IPS DF 6.9 (cell line): ENCODE measurements at regions not wholly inside any gene's neighbourhood (a gene's known extent, or its start where the extent isn't known, plus 50 kb on each side); places are given as distances from the start of the nearest gene placed in this dataset.

Experiments used
- DNase-seq: peaks from one replicate; pipeline ENCODE4 v3.0.0-alpha.2; 2013; ENCODE audit warnings: low read depth, low spot score
- H3K27ac ChIP-seq: one replicate; pipeline ENCODE4 v1.5.1; 2013; ENCODE audit warnings: low read length, control low read depth
- H3K27me3 ChIP-seq: 2 replicates; pipeline ENCODE4 v1.6.1; 2013; ENCODE audit warnings: mild to moderate bottlenecking, low read length; ENCODE audit not compliant: control insufficient read depth, insufficient read depth
- H3K36me3 ChIP-seq: 2 replicates; pipeline ENCODE4 v1.6.1; 2013; ENCODE audit warnings: low read length; ENCODE audit not compliant: control insufficient read depth, insufficient read depth
- H3K4me1 ChIP-seq: 2 replicates; pipeline ENCODE4 v1.6.1; 2013; ENCODE audit warnings: low read length; ENCODE audit not compliant: control insufficient read depth, insufficient read depth
- H3K4me3 ChIP-seq: 2 replicates; pipeline ENCODE4 v1.5.1; 2013; ENCODE audit warnings: mild to moderate bottlenecking, low read length
- H3K9me3 ChIP-seq: 2 replicates; pipeline ENCODE4 v1.6.1; 2013; ENCODE audit warnings: low read length, inconsistent platforms; ENCODE audit not compliant: control insufficient read depth, insufficient read depth
- WGBS: extraction: QIAGEN DNeasy Blood & Tissue Kit; methylation state at CpG from one replicate; pipeline ENCODE4 v1.1.7; 2013; ENCODE audit warnings: mixed read lengths, missing lambda C conversion rate; ENCODE audit not compliant: insufficient read length, insufficient coverage; 5-methylcytosine and 5-hydroxymethylcytosine counted together

DNA sequence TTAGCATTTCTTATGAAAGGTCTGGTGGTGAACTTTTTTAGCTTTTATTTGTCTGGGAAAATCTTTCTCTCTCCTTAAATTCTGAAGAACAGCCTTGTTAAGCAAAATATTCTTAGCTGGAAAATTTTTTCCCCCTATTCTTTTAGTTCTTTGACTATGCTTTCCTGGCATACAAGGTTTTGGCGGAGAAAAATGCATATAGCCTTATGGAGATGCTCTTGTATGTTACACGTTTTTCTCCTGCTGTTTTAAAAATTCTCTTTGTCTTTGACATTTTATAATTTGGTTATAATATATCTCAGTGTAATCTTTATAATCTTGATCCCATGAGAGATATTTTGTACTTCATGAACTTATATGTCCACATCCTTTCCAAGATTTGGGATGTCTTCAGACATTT, 1190.4 kb upstream of the ZEB2 start:
- Histone ChIP-seq H3K4me3 (no peak overlapping the region), H3K9me3 (no peaks in the 10 kb centered on the region), H3K27ac (no peak overlapping the region), H3K4me1 (no peaks in the 10 kb centered on the region), H3K36me3 (no peaks in the 10 kb centered on the region), H3K27me3 (no peaks in the 10 kb centered on the region)
- DNase-seq: no peak
- WGBS: no CpG with 5 or more reads among the region's 2 CpGs

DNA sequence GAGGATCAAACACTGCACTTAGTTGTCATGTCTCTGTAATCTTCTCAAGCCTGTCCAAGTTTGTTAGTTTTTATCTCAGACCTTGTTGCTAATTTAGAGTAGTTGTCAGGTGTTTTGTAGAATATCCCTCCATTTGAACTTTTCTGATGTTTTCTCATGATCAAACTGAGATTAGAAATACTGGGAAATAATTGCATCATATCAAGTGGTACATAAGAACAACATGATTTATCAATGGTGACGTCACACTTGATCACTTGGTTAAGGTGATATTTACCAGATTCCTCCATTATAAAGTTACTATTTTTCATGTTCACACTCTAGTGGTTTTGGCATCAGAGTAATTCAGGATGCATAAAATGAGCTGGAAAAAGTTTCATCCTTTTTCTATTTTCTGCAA, 1182.4 kb upstream of the ZEB2 start:
- H3K4me1 ChIP-seq: no peaks in the 10 kb centered on the region
- no peaks in the 10 kb centered on the region for H3K36me3 ChIP-seq
- no CpG with 5 or more reads among the region's 1 CpG for WGBS
- H3K9me3 ChIP-seq: no peaks in the 10 kb centered on the region
- no peaks in the 10 kb centered on the region for H3K27me3 ChIP-seq
- no peak overlapping the region for H3K4me3 ChIP-seq
- DNase-seq: no peak
- H3K27ac ChIP-seq: no peak overlapping the region

DNA sequence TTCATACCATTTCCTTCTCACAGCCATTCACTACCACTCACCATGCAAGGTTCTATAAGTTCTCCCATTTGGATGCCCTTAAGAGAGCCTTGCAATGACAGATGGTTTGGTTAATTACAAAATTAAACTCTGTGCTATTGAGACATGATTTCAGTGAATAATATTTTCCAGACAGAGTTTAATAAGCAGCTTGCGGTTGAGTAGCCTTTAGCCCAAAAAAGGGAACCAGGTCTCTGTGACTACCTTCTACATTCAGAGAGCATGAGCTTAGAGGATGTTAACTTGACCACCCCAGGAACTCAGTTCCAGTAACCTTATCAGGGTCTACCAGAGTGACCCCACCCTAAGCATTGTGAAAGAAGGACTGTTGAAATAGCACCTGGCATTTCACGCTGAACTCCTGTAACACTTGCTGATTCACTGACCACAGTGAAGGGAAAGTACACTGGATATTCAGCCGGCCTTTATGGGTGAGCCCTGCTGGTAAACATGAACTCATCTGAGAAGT, 1173.1 kb upstream of the ZEB2 start:
- DNase-seq: no peak
- no peak overlapping the region for H3K4me3 ChIP-seq
- H3K27ac ChIP-seq: no peak overlapping the region
- no CpG with 5 or more reads among the region's 3 CpGs for WGBS
- H3K27me3 ChIP-seq: no peaks in the 10 kb centered on the region
- no peaks in the 10 kb centered on the region for H3K4me1 ChIP-seq
- H3K9me3 ChIP-seq: no peaks in the 10 kb centered on the region
- H3K36me3 ChIP-seq: no peaks in the 10 kb centered on the region

DNA sequence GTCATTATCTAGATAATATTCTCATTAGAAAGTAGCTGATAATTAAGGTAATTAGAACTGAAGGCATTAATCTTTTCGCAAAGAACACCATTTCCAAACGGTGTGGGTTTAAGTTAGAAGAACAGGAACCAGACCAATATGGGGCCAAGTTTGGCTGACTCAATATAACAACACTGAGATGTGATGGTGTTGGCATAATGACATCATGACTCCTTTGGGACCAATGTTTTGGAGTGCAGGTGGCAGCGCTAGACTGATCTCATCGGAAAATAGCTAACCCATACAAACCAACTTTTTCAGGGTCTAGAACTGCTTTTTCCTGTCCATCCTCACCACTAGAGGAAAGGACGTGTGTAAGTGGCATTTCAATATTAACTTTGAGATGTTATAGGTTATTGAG, 1171.7 kb upstream of the ZEB2 start:
- Histone ChIP-seq H3K4me3 (no peak overlapping the region), H3K36me3 (no peaks in the 10 kb centered on the region), H3K4me1 (no peaks in the 10 kb centered on the region), H3K27ac (no peak overlapping the region), H3K9me3 (no peaks in the 10 kb centered on the region), H3K27me3 (no peaks in the 10 kb centered on the region)
- no peak for DNase-seq
- no CpG with 5 or more reads among the region's 5 CpGs for WGBS

DNA sequence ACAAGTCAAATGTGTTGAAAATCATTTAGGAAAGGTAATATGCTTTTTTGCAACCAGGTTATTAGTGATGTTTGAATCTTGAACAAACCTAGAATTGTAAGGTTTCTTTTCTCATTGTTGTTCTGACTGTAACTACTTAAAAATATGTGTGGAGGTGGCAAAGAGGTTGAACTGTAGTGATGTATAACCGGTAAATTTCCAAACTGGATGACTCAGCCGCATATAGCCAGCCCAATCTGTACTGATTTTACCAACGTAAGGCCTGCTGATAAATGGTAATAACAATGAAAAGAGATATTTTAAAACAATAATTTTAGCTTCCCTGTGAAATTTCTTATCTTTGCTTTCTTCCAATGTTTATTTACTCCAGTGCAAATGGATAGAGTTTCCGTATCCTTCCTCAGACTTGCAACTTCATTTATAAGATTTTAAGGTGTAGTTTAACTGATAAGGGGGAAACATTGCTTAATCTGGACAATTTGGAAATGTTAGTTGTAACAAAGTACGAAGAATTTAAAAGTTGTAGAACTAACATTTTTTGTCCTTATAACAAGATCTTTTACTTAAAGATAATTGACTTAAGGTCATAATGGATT, 1170.4 kb upstream of the ZEB2 start:
- Histone ChIP-seq H3K27ac (no peak overlapping the region), H3K36me3 (no peaks in the 10 kb centered on the region), H3K27me3 (no peaks in the 10 kb centered on the region), H3K4me1 (no peaks in the 10 kb centered on the region), H3K4me3 (no peak overlapping the region), H3K9me3 (no peaks in the 10 kb centered on the region)
- no CpG with 5 or more reads among the region's 5 CpGs for WGBS
- DNase-seq: no peak

DNA sequence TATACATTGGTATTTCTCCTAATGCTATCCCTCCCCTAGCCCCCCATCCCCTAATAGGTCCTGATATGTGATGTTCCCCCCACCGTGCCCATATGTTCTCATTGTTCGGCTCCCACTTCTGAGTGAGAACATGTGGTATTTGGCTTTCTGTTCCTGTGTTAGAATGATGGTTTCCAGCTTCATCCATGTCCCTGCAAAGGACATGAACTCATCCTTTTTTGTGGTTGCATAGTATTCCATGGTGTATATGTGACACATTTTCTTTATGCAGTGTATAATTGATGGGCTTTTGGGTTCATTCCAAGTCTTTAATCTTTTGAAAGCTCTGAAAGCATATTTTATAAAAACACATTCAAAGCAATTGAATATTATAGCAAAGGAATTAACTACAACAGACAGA, 1169.4 kb upstream of the ZEB2 start:
- no peak overlapping the region for H3K4me3 ChIP-seq
- H3K27me3 ChIP-seq: no peaks in the 10 kb centered on the region
- H3K36me3 ChIP-seq: no peaks in the 10 kb centered on the region
- DNase-seq: no peak
- WGBS: no CpG with 5 or more reads among the region's 2 CpGs
- no peaks in the 10 kb centered on the region for H3K9me3 ChIP-seq
- no peaks in the 10 kb centered on the region for H3K4me1 ChIP-seq
- no peak overlapping the region for H3K27ac ChIP-seq

DNA sequence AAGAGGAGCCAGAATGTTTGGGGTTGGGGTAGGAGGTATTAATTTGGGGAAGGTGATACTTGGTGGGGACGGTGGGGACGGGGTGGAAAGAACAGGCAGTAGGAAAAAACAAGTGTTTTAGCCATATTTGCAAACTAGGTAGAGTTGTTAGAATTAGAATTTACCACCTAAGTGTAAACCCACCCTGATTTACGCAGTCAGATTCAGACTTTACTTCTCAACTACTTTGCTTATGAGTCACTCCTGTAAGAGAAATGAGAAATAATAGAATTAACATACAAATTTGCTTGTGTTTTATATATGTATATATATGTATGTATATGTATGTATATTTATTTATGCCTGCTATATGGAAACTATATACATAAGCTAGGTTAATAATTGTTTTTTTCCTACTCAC, 1168.2 kb upstream of the ZEB2 start:
- no peaks in the 10 kb centered on the region for H3K4me1 ChIP-seq
- H3K9me3 ChIP-seq: no peaks in the 10 kb centered on the region
- no peak for DNase-seq
- H3K27me3 ChIP-seq: no peaks in the 10 kb centered on the region
- H3K4me3 ChIP-seq: no peak overlapping the region
- no peaks in the 10 kb centered on the region for H3K36me3 ChIP-seq
- H3K27ac ChIP-seq: no peak overlapping the region
- 100% methylated on average over 2 of the region's 3 CpGs for WGBS

DNA sequence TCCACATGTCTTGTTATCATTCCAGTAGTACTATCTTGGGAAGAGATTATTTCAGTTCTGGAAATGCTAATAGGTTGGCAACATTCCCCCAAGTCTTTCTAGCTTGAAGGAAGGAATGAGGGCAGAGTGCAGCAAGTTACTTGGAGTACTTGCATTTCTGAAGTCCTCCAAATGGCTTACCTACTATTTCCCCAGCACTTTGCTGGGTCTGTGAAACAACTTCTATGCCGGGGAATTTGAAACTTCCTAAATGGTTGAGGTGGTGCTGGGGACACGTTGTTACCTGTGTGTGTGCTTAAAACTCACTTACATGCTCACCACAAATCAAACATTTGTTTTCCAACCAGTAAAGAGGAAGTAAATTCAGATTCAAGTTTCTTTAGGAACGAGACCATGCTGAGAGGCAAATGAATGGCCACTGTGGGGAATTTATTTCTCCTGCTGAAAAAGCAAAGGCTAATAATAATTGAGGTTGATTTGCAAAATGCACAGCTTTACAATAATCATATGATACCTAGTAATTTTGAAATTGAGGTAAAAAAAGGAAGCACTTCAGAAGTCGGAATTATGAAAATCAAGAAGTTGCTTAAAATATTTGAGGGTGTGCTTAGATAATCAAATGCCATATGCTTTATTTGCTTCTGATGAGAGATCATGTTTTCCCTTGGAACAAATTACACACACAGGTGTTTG, 1167.7 kb upstream of the ZEB2 start:
- Histone ChIP-seq H3K4me1 (no peaks in the 10 kb centered on the region), H3K36me3 (no peaks in the 10 kb centered on the region), H3K27ac (no peak overlapping the region), H3K4me3 (no peak overlapping the region), H3K9me3 (no peaks in the 10 kb centered on the region), H3K27me3 (no peaks in the 10 kb centered on the region)
- DNase-seq: no peak
- no CpG with 5 or more reads among the region's 4 CpGs for WGBS

DNA sequence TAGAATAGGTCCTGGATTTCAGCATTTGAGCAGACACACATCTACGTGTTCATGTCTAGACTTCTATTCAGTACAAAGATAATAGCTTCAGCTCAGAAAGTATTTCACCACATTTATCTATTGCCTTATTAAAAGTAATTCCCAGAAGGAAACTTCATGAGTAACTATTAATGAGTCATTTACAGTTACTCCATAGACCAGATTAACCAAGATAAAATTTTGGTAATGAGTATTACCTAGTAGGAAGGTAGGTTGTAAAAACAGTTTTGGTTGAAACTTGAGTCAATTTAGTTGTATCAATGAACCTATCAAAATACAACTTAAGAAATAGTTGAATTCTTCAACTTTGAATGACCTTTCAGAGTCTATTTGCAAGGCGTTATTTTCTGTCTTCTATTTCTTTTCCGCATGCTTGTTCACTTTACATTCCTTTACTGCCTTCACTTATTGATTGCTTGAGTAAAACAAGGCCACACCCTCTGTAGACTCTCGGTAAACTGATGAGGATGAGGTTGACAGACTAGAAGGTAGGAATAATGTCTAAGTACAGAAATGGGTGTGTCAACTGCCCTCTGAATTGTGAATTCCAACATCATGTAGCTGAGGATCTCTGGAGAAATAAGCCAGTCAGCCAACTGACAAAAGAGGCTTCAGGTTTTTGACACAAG, 1165.6 kb upstream of the ZEB2 start:
- DNase-seq: no peak
- H3K9me3 ChIP-seq: no peaks in the 10 kb centered on the region
- H3K36me3 ChIP-seq: no peaks in the 10 kb centered on the region
- WGBS: no CpG with 5 or more reads among the region's 4 CpGs
- no peak overlapping the region for H3K4me3 ChIP-seq
- H3K27ac ChIP-seq: no peak overlapping the region
- H3K4me1 ChIP-seq: no peaks in the 10 kb centered on the region
- H3K27me3 ChIP-seq: no peaks in the 10 kb centered on the region

DNA sequence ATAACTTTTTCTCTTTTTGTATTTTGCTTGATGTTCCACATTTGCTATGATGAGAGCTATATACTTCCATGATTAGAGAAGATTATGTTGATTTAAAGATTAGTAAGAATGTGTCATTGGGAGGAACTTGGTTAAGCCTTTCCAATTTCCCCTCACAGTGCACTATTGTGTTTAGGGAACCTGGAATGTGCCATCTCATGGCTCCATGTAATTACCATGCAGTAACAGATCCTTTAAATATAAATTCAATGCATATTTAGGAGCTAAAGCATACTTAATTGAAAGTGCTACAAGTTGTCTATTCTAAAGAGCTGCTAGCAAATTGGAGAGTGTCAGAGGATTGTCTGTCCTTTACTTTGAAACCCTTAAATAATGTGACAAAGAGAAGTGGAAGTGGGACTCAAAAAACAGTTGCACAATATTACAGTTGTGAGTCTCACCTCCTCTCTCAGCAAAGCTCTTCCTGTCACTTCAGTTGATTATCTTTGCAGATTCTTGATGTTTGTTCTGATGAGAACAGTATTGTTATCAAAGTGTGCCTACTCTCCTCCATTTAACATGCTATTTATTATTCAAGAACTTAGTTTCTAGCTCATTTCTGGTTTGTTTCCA, 1162.7 kb upstream of the ZEB2 start:
- Histone ChIP-seq H3K27me3 (no peaks in the 10 kb centered on the region), H3K4me3 (no peak overlapping the region), H3K27ac (no peak overlapping the region), H3K9me3 (no peaks in the 10 kb centered on the region), H3K36me3 (no peaks in the 10 kb centered on the region), H3K4me1 (no peaks in the 10 kb centered on the region)
- DNase-seq: no peak
